Kidney capillary endothelial cell (primary cell): ENCODE measurements at regions not wholly inside any gene's neighbourhood (a gene's known extent, or its start where the extent isn't known, plus 50 kb on each side); places are given as distances from the start of the nearest gene placed in this dataset.
A peak's percentile ranks its signal among the peaks of the same experiment; 100 is the strongest.

Experiments used
- DNase-seq: peaks from one replicate; pipeline ENCODE4 v3.0.0-alpha.2; 2018; ENCODE audit warnings: low spot score

DNA sequence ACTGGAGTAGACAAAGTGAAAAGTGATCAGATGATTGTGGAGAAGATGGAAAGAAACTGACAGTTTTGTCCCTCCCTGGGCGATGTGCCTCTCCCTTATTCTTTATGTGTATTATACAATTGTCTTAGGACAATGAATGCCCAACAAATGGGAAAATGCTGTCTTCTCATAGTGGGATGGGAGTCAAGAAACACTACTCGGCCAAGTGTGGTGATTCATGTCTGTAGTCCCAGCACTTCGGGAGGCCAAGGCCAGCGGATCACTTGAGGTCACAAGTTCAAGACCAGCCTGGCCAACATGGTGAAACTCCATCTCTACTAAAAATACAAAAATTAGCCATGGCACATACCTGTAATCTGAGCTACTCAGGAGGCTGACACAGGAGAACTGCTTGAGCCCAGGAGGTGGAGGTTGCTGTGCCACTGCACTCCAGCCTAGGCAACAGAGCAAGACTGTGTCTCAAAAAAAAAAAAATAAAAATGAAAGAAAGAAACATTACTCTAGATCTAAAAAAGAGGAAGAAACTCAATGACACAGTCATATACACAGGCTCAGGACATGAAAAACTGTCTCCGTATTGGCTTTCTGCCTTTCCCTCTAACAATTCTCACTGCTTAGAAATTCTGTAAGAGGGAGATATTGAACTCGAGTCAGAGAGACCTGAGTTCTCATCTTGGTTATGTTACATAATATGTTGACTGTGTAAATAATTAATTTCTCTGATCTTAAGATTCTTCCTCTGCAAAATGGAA is 67.9 kb upstream of the TARS1 start:
- no peak for DNase-seq

DNA sequence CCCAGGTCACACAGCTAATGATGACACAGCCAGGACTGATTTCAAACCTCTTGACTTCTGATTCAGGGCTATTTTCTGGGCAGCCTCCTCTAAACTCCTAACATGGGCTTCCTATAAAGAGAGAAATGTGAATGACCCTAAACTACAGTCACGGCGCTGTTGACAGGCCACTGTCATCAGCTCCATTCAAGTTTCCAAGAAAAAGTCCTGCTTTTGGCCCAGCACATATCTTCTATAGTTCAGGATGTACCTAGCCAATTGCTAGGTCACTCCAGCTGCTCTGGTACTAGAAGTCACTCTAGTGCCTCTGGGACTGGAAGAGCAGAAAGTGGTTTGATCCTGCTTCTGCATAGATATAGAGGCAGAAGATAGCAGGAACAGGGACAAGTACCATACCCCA is 64.9 kb upstream of the TARS1 start:
- no peak for DNase-seq

DNA sequence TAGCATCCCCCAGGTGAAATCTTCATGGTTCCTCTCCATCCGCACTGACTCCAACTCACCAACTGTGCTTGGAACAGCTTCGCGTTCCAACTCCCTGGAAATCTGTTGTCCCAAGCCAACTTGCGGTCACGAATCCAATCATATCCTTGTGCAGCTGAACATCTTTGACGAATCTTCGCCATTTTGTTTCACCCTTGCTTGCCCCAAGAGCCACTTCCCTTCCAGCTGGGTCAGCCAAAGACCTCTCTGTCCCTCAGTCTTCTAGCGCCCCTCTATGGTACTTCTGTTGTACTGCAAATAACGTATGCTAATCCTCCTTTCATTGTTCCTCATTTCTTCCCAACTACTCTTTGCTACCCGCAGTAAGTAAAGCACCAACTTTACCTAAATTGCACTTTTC is 61.0 kb upstream of the TARS1 start:
- DNase-seq, result peak; percentile 52

DNA sequence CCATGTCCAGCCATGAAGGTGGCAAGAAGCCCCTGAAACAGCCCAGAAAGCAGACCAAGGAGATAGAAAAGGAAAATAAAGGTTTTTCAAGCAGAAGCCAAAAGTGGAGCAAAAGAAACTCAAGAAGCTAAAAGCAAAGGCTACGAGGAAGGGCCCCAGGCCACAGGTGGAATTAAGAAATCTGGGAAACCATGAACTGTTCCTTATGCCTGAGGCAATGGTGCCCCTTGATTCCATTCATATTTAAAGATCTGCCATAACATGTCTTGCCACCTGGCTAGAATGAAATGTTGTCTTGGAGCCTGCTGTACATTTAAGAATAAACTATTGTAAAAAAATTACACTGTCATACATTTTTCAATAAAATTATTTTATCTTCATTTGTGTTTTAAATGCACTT is 59.5 kb upstream of the TARS1 start:
- no peak for DNase-seq
